ENCODE measurements at regions not wholly inside any gene's neighbourhood (a gene's known extent, or its start where the extent isn't known, plus 50 kb on each side); places are given as distances from the start of the nearest gene placed in this dataset.

GRCh38 chr12:111310076-111310870 is 58.6 kb downstream of the PHETA1 start:
- DNase-seq (ENCODE audit: low read depth in 2 of 3, low spot score in 2 of 3), result no peak

- DNase-seq (ENCODE audit: low read depth in 2 of 3, low spot score in 2 of 3), result no peak
Measured at GRCh38 chr12:111309584-111309983, 59.3 kb downstream of the PHETA1 start.

- DNase-seq (ENCODE audit: low read depth in 2 of 3, low spot score in 2 of 3), result no peak
Measured at GRCh38 chr12:111308473-111308872, 60.4 kb downstream of the PHETA1 start.

- peak; percentile 8 to 55 (median 14) for DNase-seq (ENCODE audit: low read depth in 2 of 3, low spot score in 2 of 3)
Measured at GRCh38 chr12:111304642-111305071, 64.2 kb downstream of the PHETA1 start.

- no peak for DNase-seq (ENCODE audit: low read depth in 2 of 3, low spot score in 2 of 3)
Measured at GRCh38 chr12:111303531-111303930, 65.4 kb downstream of the PHETA1 start.

GRCh38 chr12:111298582-111299436 is 70.1 kb downstream of the PHETA1 start:
- DNase-seq (ENCODE audit: low read depth in 2 of 3, low spot score in 2 of 3), result peak; percentile 4 to 22 (median 13)

GRCh38 chr12:111297703-111298426 is 71.0 kb downstream of the PHETA1 start:
- no peak for DNase-seq (ENCODE audit: low read depth in 2 of 3, low spot score in 2 of 3)

GRCh38 chr12:111296906-111297463 is 71.9 kb downstream of the PHETA1 start:
- no peak for DNase-seq (ENCODE audit: low read depth in 2 of 3, low spot score in 2 of 3)

GRCh38 chr12:111295176-111295575 is 73.7 kb downstream of the PHETA1 start:
- DNase-seq (ENCODE audit: low read depth in 2 of 3, low spot score in 2 of 3), result no peak

- DNase-seq (ENCODE audit: low read depth in 2 of 3, low spot score in 2 of 3), result no peak
Measured at GRCh38 chr12:111293266-111294009, 75.5 kb downstream of the PHETA1 start.

- no peak for DNase-seq (ENCODE audit: low read depth in 2 of 3, low spot score in 2 of 3)
Measured at GRCh38 chr12:111291357-111291756, 77.5 kb downstream of the PHETA1 start.

GRCh38 chr12:111288771-111289170 is 80.1 kb downstream of the PHETA1 start:
- no peak for DNase-seq (ENCODE audit: low read depth in 2 of 3, low spot score in 2 of 3)

- DNase-seq (ENCODE audit: low read depth in 2 of 3, low spot score in 2 of 3), result no peak
Measured at GRCh38 chr12:111287125-111287900, 81.6 kb downstream of the PHETA1 start.

- no peak for DNase-seq (ENCODE audit: low read depth in 2 of 3, low spot score in 2 of 3)
Measured at GRCh38 chr12:111285200-111285599, 83.7 kb downstream of the PHETA1 start.

GRCh38 chr12:111284709-111285108 is 84.2 kb downstream of the PHETA1 start:
- no peak for DNase-seq (ENCODE audit: low read depth in 2 of 3, low spot score in 2 of 3)

GRCh38 chr12:111283966-111284365 is 84.9 kb downstream of the PHETA1 start:
- DNase-seq (ENCODE audit: low read depth in 2 of 3, low spot score in 2 of 3), result no peak

GRCh38 chr12:111283521-111283920 is 85.4 kb downstream of the PHETA1 start:
- DNase-seq (ENCODE audit: low read depth in 2 of 3, low spot score in 2 of 3), result no peak

- DNase-seq (ENCODE audit: low read depth in 2 of 3, low spot score in 2 of 3), result no peak
Measured at GRCh38 chr12:111277570-111277969, 91.3 kb downstream of the PHETA1 start.

GRCh38 chr12:111276146-111276545 is 92.7 kb downstream of the PHETA1 start:
- no peak for DNase-seq (ENCODE audit: low read depth in 2 of 3, low spot score in 2 of 3)

- DNase-seq (ENCODE audit: low read depth in 2 of 3, low spot score in 2 of 3), result no peak
Measured at GRCh38 chr12:111275308-111275707, 93.6 kb downstream of the PHETA1 start.

Data from activated CD8-positive, alpha-beta memory T cell treated with anti-CD3 and anti-CD28 coated beads for 48 hours (primary cell).